NT2/D1 (cell line): ENCODE measurements at regions not wholly inside any gene's neighbourhood (a gene's known extent, or its start where the extent isn't known, plus 50 kb on each side); places are given as distances from the start of the nearest gene placed in this dataset.

Experiments used
- DNase-seq: peaks from one replicate; pipeline ENCODE4 v3.0.0-alpha.2; 2011; ENCODE audit warnings: low read depth, low spot score
- H3K27me3 ChIP-seq: 2 replicates; pipeline ENCODE4 v1.6.0; 2011; ENCODE audit warnings: mild to moderate bottlenecking; ENCODE audit not compliant: insufficient read length, insufficient read depth
- H3K36me3 ChIP-seq: 2 replicates; pipeline ENCODE4 v1.6.1; 2011; ENCODE audit warnings: mild to moderate bottlenecking, low read length, mixed read lengths; ENCODE audit not compliant: insufficient read depth, insufficient read length
- H3K4me1 ChIP-seq: 2 replicates; pipeline ENCODE4 v1.5.1; 2011; ENCODE audit not compliant: insufficient read depth, insufficient read length
- H3K4me3 ChIP-seq: 2 replicates; pipeline ENCODE4 v1.5.1; 2011; ENCODE audit warnings: low read depth; ENCODE audit not compliant: insufficient read length
- H3K9ac ChIP-seq: 2 replicates; pipeline ENCODE4 v1.6.0; 2011; ENCODE audit warnings: low read depth; ENCODE audit not compliant: insufficient read length
- H3K9me3 ChIP-seq: 2 replicates; pipeline ENCODE4 v1.5.1; 2011; ENCODE audit warnings: mild to moderate bottlenecking, low read length; ENCODE audit not compliant: insufficient read depth
- SUZ12 ChIP-seq: IDR thresholded peaks from 2 replicates; pipeline ENCODE4 v1.6.1; 2011; ENCODE audit not compliant: insufficient read length, insufficient read depth; ENCODE audit errors: extremely low read depth
- YY1 ChIP-seq: IDR thresholded peaks from 2 replicates; pipeline ENCODE4 v1.6.1; 2011; ENCODE audit not compliant: insufficient read length, insufficient read depth
- ZNF274 ChIP-seq: IDR thresholded peaks from 2 replicates; pipeline ENCODE4 v1.6.1; 2011; ENCODE audit warnings: mild to moderate bottlenecking, low read depth, low read length

GRCh38 chr5:165705960-165706359 lies 2200.5 kb downstream of the MAT2B start:
- Histone ChIP-seq H3K4me3 (no peak overlapping the region), H3K9ac (no peak overlapping the region), H3K27me3 (no peaks in the 10 kb centered on the region), H3K9me3 (no peaks in the 10 kb centered on the region), H3K36me3 (no peaks in the 10 kb centered on the region), H3K4me1 (no peaks in the 10 kb centered on the region)
- DNase-seq, result no peak
- TF ChIP-seq ZNF274, result no peak

- no peaks in the 10 kb centered on the region for H3K4me1 ChIP-seq
Measured at GRCh38 chr5:165712011-165712410, 2206.6 kb downstream of the MAT2B start.

GRCh38 chr5:165714598-165714997 lies 2209.2 kb downstream of the MAT2B start:
- no peak overlapping the region for H3K4me3 ChIP-seq
- no peak for TF ChIP-seq ZNF274
- no peak for TF ChIP-seq YY1
- no peak for TF ChIP-seq SUZ12
- no peak overlapping the region for H3K9ac ChIP-seq
- no peaks in the 10 kb centered on the region for H3K9me3 ChIP-seq
- H3K36me3 ChIP-seq, result no peaks in the 10 kb centered on the region
- no peaks in the 10 kb centered on the region for H3K27me3 ChIP-seq
- no peaks in the 10 kb centered on the region for H3K4me1 ChIP-seq
- DNase-seq, result no peak

More at GRCh38 chr5:165712011-165712410, 2206.6 kb downstream of the MAT2B start:
- H3K36me3 ChIP-seq, result no peaks in the 10 kb centered on the region
- TF ChIP-seq ZNF274 (no peak), SUZ12 (no peak), YY1 (no peak)
- H3K9ac ChIP-seq, result no peak overlapping the region
- H3K4me3 ChIP-seq, result no peak overlapping the region
- H3K27me3 ChIP-seq, result no peaks in the 10 kb centered on the region
- H3K9me3 ChIP-seq, result no peaks in the 10 kb centered on the region
- DNase-seq, result no peak

- TF ChIP-seq SUZ12, result no peak
- no peak for TF ChIP-seq YY1
- TF ChIP-seq ZNF274, result no peak
- Histone ChIP-seq H3K27me3 (no peaks in the 10 kb centered on the region), H3K4me3 (no peak overlapping the region), H3K9ac (no peak overlapping the region), H3K36me3 (no peaks in the 10 kb centered on the region), H3K4me1 (no peaks in the 10 kb centered on the region), H3K9me3 (no peaks in the 10 kb centered on the region)
- no peak for DNase-seq
Measured at GRCh38 chr5:165720901-165721300, 2215.5 kb downstream of the MAT2B start.

- H3K36me3 ChIP-seq, result no peaks in the 10 kb centered on the region
- no peak overlapping the region for H3K9ac ChIP-seq
- H3K4me3 ChIP-seq, result no peak overlapping the region
- H3K9me3 ChIP-seq, result no peaks in the 10 kb centered on the region
- no peak for DNase-seq
- H3K27me3 ChIP-seq, result no peaks in the 10 kb centered on the region
- no peak for TF ChIP-seq ZNF274
- TF ChIP-seq SUZ12, result no peak
- TF ChIP-seq YY1, result no peak
- no peaks in the 10 kb centered on the region for H3K4me1 ChIP-seq
Measured at GRCh38 chr5:165722401-165722800, 2217.0 kb downstream of the MAT2B start.

GRCh38 chr5:165723931-165724330 lies 2218.5 kb downstream of the MAT2B start:
- no peak for TF ChIP-seq YY1
- no peak for TF ChIP-seq SUZ12
- no peak for TF ChIP-seq ZNF274
- no peak overlapping the region for H3K9ac ChIP-seq
- no peaks in the 10 kb centered on the region for H3K4me1 ChIP-seq

GRCh38 chr5:165728425-165728824 lies 2223.0 kb downstream of the MAT2B start:
- no peak overlapping the region for H3K4me3 ChIP-seq
- no peak for TF ChIP-seq ZNF274
- no peak for TF ChIP-seq SUZ12
- DNase-seq, result no peak
- H3K9ac ChIP-seq, result no peak overlapping the region
- H3K9me3 ChIP-seq, result no peaks in the 10 kb centered on the region
- no peaks in the 10 kb centered on the region for H3K4me1 ChIP-seq
- no peaks in the 10 kb centered on the region for H3K27me3 ChIP-seq
- H3K36me3 ChIP-seq, result no peaks in the 10 kb centered on the region

More at GRCh38 chr5:165723931-165724330, 2218.5 kb downstream of the MAT2B start:
- Histone ChIP-seq H3K36me3 (no peaks in the 10 kb centered on the region), H3K9me3 (no peaks in the 10 kb centered on the region), H3K27me3 (no peaks in the 10 kb centered on the region), H3K4me3 (no peak overlapping the region)
- DNase-seq, result no peak

- TF ChIP-seq YY1, result no peak
- no peak for TF ChIP-seq SUZ12
- no peak for TF ChIP-seq ZNF274
- Histone ChIP-seq H3K36me3 (no peaks in the 10 kb centered on the region), H3K4me3 (no peak overlapping the region), H3K27me3 (no peaks in the 10 kb centered on the region), H3K9me3 (no peaks in the 10 kb centered on the region), H3K4me1 (no peaks in the 10 kb centered on the region), H3K9ac (no peak overlapping the region)
- DNase-seq, result no peak
Measured at GRCh38 chr5:165735388-165735787, 2230.0 kb downstream of the MAT2B start.
